Tibial artery (tissue), 4 donors: ENCODE measurements at regions not wholly inside any gene's neighbourhood (a gene's known extent, or its start where the extent isn't known, plus 50 kb on each side); places are given as distances from the start of the nearest gene placed in this dataset.

ENCODE experiments used
- DNase-seq, 2 donors: peaks; one replicate each; pipeline ENCODE4 v3.0.0-alpha.2; 2019
- H3K27ac ChIP-seq, 2 donors: fragments of 200-600 bp; sonication (generic) in 1 of 2; 1 replicate in 1 of 2; 2 replicates in 1 of 2; pipeline ENCODE4 v1.5.1; 2018 to 2019; ENCODE audit warnings: mild to moderate bottlenecking in 1 of 2
- H3K27me3 ChIP-seq, 2 donors: fragments of 200-600 bp; sonication (generic) in 1 of 2; one replicate each; pipeline versions ENCODE4 v1.5.1 to v1.6.0; 2016 to 2019
- H3K36me3 ChIP-seq, 3 donors: fragments of 200-600 bp; sonication (generic) in 2 of 3; one replicate each; pipeline ENCODE4 v1.5.1; 2016 to 2019; ENCODE audit warnings: mild to moderate bottlenecking in 2 of 3
- H3K4me1 ChIP-seq, 4 donors: fragments of 200-600 bp; sonication (generic) in 2 of 4; 1 replicate in 3 of 4; 2 replicates in 1 of 4; pipeline ENCODE4 v1.5.1; 2016 to 2019
- H3K4me3 ChIP-seq, 2 donors: fragments of 200-600 bp; sonication (generic) in 1 of 2; 1 replicate in 1 of 2; 2 replicates in 1 of 2; pipeline ENCODE4 v1.5.1; 2018 to 2019; ENCODE audit warnings: mild to moderate bottlenecking in 2 of 2
- H3K9me3 ChIP-seq, 3 donors: fragments of 200-600 bp; sonication (generic) in 1 of 3; one replicate each; pipeline ENCODE4 v1.5.1; 2016 to 2019
- CTCF ChIP-seq, 2 experiments: fragments of 200-600 bp in 1 of 2; fragments of 450-650 bp in 1 of 2; IDR thresholded peaks; one replicate each; pipeline ENCODE4 v1.5.1; 2017 to 2019; ENCODE audit warnings: antibody characterized with exemption in 2 of 2, mild to moderate bottlenecking in 1 of 2, moderate library complexity in 1 of 2
- intact Hi-C: fragments of 100-400 bp; cut with DNase I; formaldehyde crosslinking; loops from one replicate; pipeline ENCODE4 v1.15.0; 2023; ENCODE audit warnings: low total_unique reads

- Histone ChIP-seq H3K36me3 (no peaks in the 10 kb centered on the region), H3K27ac (peak overlapping the region; percentile 71 to 77), H3K9me3 (no peaks in the 10 kb centered on the region), H3K4me1 (peaks cover 0 to 19% (median 9%) of the 10 kb centered on the region in 4 donors), H3K4me3 (no peak overlapping the region), H3K27me3 (no peaks in the 10 kb centered on the region)
- intact Hi-C loops: no loop called here
- DNase-seq: no peak
- no peak for TF ChIP-seq CTCF (IDR thresholded peaks at IDR 0.05)
These were observed 114.0 kb downstream of the NR1D2 start for GRCh38 chr3:24058940-24059705.

GRCh38 chr3:24060055-24060454, 115.0 kb downstream of the NR1D2 start:
- peak; percentile 33 to 76 for DNase-seq
- intact Hi-C loops: no loop called here

GRCh38 chr3:24062916-24063315, 117.8 kb downstream of the NR1D2 start:
- Histone ChIP-seq H3K4me1 (peaks cover 0 to 19% (median 9%) of the 10 kb centered on the region in 4 donors), H3K27me3 (no peaks in the 10 kb centered on the region), H3K9me3 (no peaks in the 10 kb centered on the region), H3K27ac (peak overlapping the region in 1 of 2 donors; percentile 24), H3K4me3 (no peak overlapping the region), H3K36me3 (no peaks in the 10 kb centered on the region)
- no peak for DNase-seq
- TF ChIP-seq CTCF (IDR thresholded peaks at IDR 0.05): no peak
- intact Hi-C loops: no loop called here

More at GRCh38 chr3:24060055-24060454, 115.0 kb downstream of the NR1D2 start:
- H3K4me1 ChIP-seq: peaks cover 0 to 19% (median 9%) of the 10 kb centered on the region in 4 donors
- peak; percentile 16 to 35 for TF ChIP-seq CTCF (IDR thresholded peaks at IDR 0.05)
- H3K36me3 ChIP-seq: no peaks in the 10 kb centered on the region
- no peak overlapping the region for H3K4me3 ChIP-seq
- H3K27me3 ChIP-seq: no peaks in the 10 kb centered on the region
- peak overlapping the region; percentile 71 to 77 for H3K27ac ChIP-seq
- no peaks in the 10 kb centered on the region for H3K9me3 ChIP-seq
